H1 (cell line): ENCODE measurements at regions not wholly inside any gene's neighbourhood (a gene's known extent, or its start where the extent isn't known, plus 50 kb on each side); places are given as distances from the start of the nearest gene placed in this dataset.

Source experiments
- BRCA1 ChIP-seq: IDR thresholded peaks from 2 replicates; pipeline ENCODE4 v1.6.1; 2012; ENCODE audit warnings: low read depth, low read length, improper control_type of control experiment
- GABPA ChIP-seq: IDR thresholded peaks from 2 replicates; pipeline ENCODE4 v1.6.1; 2011; ENCODE audit warnings: mild to moderate bottlenecking, low read length, moderate library complexity, borderline replicate concordance; ENCODE audit not compliant: insufficient read depth
- HDAC6 ChIP-seq: IDR thresholded peaks from one replicate; pipeline ENCODE4 v1.7.1; 2012; ENCODE audit warnings: low read depth, mild to moderate bottlenecking, inconsistent platforms, low read length, moderate library complexity
- TF ChIP-seq, protein P1 (sequence below): IDR thresholded peaks from 2 replicates; pipeline ENCODE4 v1.6.1; 2011; ENCODE audit warnings: low read depth, mild to moderate bottlenecking, low read length; ENCODE audit not compliant: insufficient read depth
- TF ChIP-seq, protein P2 (sequence below): IDR thresholded peaks from 2 replicates; pipeline ENCODE4 v1.6.1; 2012; ENCODE audit warnings: inconsistent platforms

DNA sequence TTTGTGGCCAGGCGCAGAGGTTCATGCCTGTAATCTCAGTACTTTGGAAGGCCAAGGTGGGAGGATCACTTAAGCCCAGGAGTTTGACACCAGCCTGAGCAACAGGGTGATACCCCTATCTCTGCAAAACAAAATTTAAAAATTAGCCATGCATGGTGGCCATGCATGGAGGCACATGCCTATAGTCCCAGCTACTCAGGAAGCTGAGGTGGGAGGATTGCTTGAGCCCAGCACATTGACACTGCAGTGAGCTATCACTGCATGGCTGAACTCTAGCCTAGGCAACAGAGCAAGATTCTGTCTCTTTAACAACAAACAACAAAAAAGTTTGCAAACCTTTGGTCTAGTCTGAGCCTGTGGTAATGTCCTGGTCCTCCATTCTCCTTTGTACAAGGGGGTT is 69.2 kb upstream of the CNEP1R1 start (continued):
- TF ChIP-seq GABPA (no peak), BRCA1 (no peak), HDAC6 (no peak)
- TF ChIP-seq, protein P1, sequence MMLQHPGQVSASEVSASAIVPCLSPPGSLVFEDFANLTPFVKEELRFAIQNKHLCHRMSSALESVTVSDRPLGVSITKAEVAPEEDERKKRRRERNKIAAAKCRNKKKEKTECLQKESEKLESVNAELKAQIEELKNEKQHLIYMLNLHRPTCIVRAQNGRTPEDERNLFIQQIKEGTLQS, result no peak
- TF ChIP-seq, protein P2, sequence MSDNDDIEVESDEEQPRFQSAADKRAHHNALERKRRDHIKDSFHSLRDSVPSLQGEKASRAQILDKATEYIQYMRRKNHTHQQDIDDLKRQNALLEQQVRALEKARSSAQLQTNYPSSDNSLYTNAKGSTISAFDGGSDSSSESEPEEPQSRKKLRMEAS, result no peak
